ENCODE measurements at regions not wholly inside any gene's neighbourhood (a gene's known extent, or its start where the extent isn't known, plus 50 kb on each side); places are given as distances from the start of the nearest gene placed in this dataset.

DNA sequence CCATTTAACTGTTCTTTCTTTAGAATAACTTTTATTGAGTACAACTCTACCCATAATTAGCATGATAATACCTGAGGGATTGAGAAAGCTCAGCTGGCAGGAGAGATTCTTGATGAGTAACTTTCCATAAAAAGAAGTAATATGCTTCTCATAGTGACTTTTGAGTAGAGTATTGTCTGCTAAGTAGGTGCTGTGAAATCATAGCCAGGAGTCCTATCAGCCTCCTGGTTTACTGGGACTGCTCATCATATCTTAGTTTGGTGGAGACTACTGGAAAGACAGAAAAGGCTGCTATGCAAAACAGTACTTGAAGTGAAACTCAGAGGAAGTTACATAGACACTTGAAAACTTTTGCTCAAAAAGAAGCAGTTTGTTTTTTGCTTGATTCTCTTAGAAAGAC is 113.3 kb upstream of the ATP2B1 start:
- TF ChIP-seq POLR2A (IDR thresholded peaks at IDR 0.05; ENCODE audit: low read depth, low read length) (no peak), POLR2AphosphoS5 (IDR thresholded peaks at IDR 0.05; ENCODE audit: low read depth, low read length) (no peak), TAF1 (IDR thresholded peaks at IDR 0.05; ENCODE audit: borderline replicate concordance, low read depth, low read length) (no peak)
